ENCODE measurements at regions not wholly inside any gene's neighbourhood (a gene's known extent, or its start where the extent isn't known, plus 50 kb on each side); places are given as distances from the start of the nearest gene placed in this dataset.

DNA sequence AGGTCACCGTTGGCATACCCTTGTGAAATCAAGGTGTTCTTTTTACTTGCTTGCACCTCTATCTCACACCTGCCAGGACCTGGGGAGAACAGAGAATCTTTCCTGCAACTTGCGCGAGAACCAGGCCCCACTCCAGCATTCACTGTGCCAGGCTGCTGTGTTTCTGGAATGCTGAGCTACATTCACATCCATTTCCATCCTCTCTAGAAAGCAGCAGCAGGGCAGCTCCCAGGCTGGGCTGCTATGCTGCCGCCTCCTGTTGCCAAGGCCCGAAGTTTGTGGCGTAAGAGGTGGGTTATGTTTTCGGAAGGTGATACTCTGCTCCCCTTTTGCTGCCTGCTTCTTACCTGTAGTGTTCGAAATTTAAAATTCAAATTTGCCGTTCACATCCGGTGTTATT is 464.1 kb downstream of the KLF5 start:
- no peak for TF ChIP-seq BACH2 (CRISPR knock-in tag; IDR thresholded peaks at IDR 0.05; ENCODE audit: borderline replicate concordance)
- TF ChIP-seq, protein P1, sequence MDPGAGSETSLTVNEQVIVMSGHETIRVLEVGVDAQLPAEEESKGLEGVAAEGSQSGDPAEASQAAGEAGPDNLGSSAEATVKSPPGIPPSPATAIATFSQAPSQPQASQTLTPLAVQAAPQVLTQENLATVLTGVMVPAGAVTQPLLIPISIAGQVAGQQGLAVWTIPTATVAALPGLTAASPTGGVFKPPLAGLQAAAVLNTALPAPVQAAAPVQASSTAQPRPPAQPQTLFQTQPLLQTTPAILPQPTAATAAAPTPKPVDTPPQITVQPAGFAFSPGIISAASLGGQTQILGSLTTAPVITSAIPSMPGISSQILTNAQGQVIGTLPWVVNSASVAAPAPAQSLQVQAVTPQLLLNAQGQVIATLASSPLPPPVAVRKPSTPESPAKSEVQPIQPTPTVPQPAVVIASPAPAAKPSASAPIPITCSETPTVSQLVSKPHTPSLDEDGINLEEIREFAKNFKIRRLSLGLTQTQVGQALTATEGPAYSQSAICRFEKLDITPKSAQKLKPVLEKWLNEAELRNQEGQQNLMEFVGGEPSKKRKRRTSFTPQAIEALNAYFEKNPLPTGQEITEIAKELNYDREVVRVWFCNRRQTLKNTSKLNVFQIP (CRISPR knock-in tag; IDR thresholded peaks at IDR 0.05; ENCODE audit: borderline replicate concordance, low read depth), result no peak
- no peak for TF ChIP-seq TCF4 (CRISPR knock-in tag; IDR thresholded peaks at IDR 0.05; ENCODE audit: borderline replicate concordance)
- TF ChIP-seq RARB (CRISPR knock-in tag; IDR thresholded peaks at IDR 0.05), result no peak
- no peak for TF ChIP-seq ZFP30 (CRISPR knock-in tag; IDR thresholded peaks at IDR 0.05)
- no peak for TF ChIP-seq ZNF70 (CRISPR knock-in tag; IDR thresholded peaks at IDR 0.05)
- no peak for TF ChIP-seq ZNF8 (CRISPR knock-in tag; IDR thresholded peaks at IDR 0.05)
- TF ChIP-seq, protein P2, sequence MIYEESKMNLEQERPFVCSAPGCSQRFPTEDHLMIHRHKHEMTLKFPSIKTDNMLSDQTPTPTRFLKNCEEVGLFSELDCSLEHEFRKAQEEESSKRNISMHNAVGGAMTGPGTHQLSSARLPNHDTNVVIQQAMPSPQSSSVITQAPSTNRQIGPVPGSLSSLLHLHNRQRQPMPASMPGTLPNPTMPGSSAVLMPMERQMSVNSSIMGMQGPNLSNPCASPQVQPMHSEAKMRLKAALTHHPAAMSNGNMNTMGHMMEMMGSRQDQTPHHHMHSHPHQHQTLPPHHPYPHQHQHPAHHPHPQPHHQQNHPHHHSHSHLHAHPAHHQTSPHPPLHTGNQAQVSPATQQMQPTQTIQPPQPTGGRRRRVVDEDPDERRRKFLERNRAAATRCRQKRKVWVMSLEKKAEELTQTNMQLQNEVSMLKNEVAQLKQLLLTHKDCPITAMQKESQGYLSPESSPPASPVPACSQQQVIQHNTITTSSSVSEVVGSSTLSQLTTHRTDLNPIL (CRISPR knock-in tag; IDR thresholded peaks at IDR 0.05; ENCODE audit: low read depth), result no peak
- no peak for TF ChIP-seq CSDC2 (CRISPR knock-in tag; IDR thresholded peaks at IDR 0.05)
- TF ChIP-seq TOX (CRISPR knock-in tag; IDR thresholded peaks at IDR 0.05; ENCODE audit: borderline replicate concordance), result no peak
- TF ChIP-seq ZC3H10 (CRISPR knock-in tag; IDR thresholded peaks at IDR 0.05), result no peak
- no peak for TF ChIP-seq ZFP3 (CRISPR knock-in tag; IDR thresholded peaks at IDR 0.05)
- TF ChIP-seq SNAI2 (CRISPR knock-in tag; IDR thresholded peaks at IDR 0.05), result no peak
- no peak for ATAC-seq

DNA sequence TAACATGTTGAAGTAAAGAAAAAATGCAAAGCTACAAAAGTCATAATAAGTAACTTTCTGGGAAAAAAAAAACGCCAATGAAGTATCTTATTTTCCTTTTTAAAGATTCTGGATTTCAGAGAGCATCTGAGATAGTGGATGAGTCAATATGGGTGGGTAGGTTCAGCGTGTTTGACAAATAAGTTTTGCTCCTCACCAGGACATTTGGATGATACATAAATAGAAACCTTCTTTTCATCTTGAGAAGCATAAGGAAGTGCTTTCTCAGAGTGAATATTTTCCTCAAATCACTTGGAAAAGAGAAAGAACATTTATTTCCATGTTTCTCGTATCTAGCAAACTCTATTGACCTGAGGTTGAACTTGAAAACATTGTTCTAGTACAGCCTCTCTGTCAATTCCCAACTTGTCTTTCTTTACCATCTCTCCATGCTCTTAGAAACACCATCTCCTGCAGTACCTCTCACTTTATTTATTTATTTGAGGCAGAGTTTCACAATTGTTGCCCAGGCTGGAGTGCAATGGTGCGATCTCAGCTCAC is 463.2 kb downstream of the KLF5 start:
- peak; percentile 60 for ATAC-seq
- TF ChIP-seq TCF4 (CRISPR knock-in tag; IDR thresholded peaks at IDR 0.05; ENCODE audit: borderline replicate concordance) (no peak), BACH2 (CRISPR knock-in tag; IDR thresholded peaks at IDR 0.05; ENCODE audit: borderline replicate concordance) (no peak), ZNF565 (CRISPR knock-in tag; conservative IDR thresholded peaks at IDR 0.05; ENCODE audit: low read depth) (no peak), ISL1 (CRISPR knock-in tag; IDR thresholded peaks at IDR 0.05) (no peak), CSDC2 (CRISPR knock-in tag; IDR thresholded peaks at IDR 0.05) (no peak), ZNF70 (CRISPR knock-in tag; IDR thresholded peaks at IDR 0.05) (no peak), ZC3H10 (CRISPR knock-in tag; IDR thresholded peaks at IDR 0.05) (no peak), GLIS3 (CRISPR knock-in tag; IDR thresholded peaks at IDR 0.05) (no peak), PPARA (CRISPR knock-in tag; IDR thresholded peaks at IDR 0.05; ENCODE audit: borderline replicate concordance) (no peak), ZNF8 (CRISPR knock-in tag; IDR thresholded peaks at IDR 0.05) (no peak), RARB (CRISPR knock-in tag; IDR thresholded peaks at IDR 0.05) (no peak), TOX (CRISPR knock-in tag; IDR thresholded peaks at IDR 0.05; ENCODE audit: borderline replicate concordance) (no peak), ZFP3 (CRISPR knock-in tag; IDR thresholded peaks at IDR 0.05) (no peak)
- TF ChIP-seq, protein P3, sequence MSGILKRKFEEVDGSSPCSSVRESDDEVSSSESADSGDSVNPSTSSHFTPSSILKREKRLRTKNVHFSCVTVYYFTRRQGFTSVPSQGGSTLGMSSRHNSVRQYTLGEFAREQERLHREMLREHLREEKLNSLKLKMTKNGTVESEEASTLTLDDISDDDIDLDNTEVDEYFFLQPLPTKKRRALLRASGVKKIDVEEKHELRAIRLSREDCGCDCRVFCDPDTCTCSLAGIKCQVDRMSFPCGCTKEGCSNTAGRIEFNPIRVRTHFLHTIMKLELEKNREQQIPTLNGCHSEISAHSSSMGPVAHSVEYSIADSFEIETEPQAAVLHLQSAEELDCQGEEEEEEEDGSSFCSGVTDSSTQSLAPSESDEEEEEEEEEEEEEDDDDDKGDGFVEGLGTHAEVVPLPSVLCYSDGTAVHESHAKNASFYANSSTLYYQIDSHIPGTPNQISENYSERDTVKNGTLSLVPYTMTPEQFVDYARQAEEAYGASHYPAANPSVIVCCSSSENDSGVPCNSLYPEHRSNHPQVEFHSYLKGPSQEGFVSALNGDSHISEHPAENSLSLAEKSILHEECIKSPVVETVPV (CRISPR knock-in tag; IDR thresholded peaks at IDR 0.05), result no peak
- TF ChIP-seq, protein P2 (CRISPR knock-in tag; IDR thresholded peaks at IDR 0.05; ENCODE audit: low read depth), result no peak
- TF ChIP-seq, protein P4, sequence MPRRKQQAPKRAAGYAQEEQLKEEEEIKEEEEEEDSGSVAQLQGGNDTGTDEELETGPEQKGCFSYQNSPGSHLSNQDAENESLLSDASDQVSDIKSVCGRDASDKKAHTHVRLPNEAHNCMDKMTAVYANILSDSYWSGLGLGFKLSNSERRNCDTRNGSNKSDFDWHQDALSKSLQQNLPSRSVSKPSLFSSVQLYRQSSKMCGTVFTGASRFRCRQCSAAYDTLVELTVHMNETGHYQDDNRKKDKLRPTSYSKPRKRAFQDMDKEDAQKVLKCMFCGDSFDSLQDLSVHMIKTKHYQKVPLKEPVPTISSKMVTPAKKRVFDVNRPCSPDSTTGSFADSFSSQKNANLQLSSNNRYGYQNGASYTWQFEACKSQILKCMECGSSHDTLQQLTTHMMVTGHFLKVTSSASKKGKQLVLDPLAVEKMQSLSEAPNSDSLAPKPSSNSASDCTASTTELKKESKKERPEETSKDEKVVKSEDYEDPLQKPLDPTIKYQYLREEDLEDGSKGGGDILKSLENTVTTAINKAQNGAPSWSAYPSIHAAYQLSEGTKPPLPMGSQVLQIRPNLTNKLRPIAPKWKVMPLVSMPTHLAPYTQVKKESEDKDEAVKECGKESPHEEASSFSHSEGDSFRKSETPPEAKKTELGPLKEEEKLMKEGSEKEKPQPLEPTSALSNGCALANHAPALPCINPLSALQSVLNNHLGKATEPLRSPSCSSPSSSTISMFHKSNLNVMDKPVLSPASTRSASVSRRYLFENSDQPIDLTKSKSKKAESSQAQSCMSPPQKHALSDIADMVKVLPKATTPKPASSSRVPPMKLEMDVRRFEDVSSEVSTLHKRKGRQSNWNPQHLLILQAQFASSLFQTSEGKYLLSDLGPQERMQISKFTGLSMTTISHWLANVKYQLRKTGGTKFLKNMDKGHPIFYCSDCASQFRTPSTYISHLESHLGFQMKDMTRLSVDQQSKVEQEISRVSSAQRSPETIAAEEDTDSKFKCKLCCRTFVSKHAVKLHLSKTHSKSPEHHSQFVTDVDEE (CRISPR knock-in tag; IDR thresholded peaks at IDR 0.05), result no peak
- TF ChIP-seq, protein P5, sequence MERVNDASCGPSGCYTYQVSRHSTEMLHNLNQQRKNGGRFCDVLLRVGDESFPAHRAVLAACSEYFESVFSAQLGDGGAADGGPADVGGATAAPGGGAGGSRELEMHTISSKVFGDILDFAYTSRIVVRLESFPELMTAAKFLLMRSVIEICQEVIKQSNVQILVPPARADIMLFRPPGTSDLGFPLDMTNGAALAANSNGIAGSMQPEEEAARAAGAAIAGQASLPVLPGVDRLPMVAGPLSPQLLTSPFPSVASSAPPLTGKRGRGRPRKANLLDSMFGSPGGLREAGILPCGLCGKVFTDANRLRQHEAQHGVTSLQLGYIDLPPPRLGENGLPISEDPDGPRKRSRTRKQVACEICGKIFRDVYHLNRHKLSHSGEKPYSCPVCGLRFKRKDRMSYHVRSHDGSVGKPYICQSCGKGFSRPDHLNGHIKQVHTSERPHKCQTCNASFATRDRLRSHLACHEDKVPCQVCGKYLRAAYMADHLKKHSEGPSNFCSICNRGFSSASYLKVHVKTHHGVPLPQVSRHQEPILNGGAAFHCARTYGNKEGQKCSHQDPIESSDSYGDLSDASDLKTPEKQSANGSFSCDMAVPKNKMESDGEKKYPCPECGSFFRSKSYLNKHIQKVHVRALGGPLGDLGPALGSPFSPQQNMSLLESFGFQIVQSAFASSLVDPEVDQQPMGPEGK (CRISPR knock-in tag; IDR thresholded peaks at IDR 0.05; ENCODE audit: borderline replicate concordance), result no peak
- TF ChIP-seq, protein P1 (CRISPR knock-in tag; IDR thresholded peaks at IDR 0.05; ENCODE audit: borderline replicate concordance, low read depth), result no peak
